AG09309 (cell line): ENCODE measurements at regions not wholly inside any gene's neighbourhood (a gene's known extent, or its start where the extent isn't known, plus 50 kb on each side); places are given as distances from the start of the nearest gene placed in this dataset.

ENCODE experiments used
- DNase-seq: peaks from one replicate; pipeline ENCODE4 v3.0.0-alpha.2; 2010; ENCODE audit warnings: low read depth
- H3K4me3 ChIP-seq: 2 replicates; pipeline ENCODE4 v1.5.1; 2011; ENCODE audit warnings: mild to moderate bottlenecking, low read depth, low read length, moderate library complexity; ENCODE audit not compliant: control insufficient read depth
- TF ChIP-seq, protein P1 (sequence below): IDR thresholded peaks from 2 replicates; pipeline ENCODE4 v1.5.1; 2011; ENCODE audit warnings: mild to moderate bottlenecking, low read depth, low read length, inconsistent platforms; ENCODE audit not compliant: insufficient read depth, control insufficient read depth; ENCODE audit errors: missing control alignments

DNA sequence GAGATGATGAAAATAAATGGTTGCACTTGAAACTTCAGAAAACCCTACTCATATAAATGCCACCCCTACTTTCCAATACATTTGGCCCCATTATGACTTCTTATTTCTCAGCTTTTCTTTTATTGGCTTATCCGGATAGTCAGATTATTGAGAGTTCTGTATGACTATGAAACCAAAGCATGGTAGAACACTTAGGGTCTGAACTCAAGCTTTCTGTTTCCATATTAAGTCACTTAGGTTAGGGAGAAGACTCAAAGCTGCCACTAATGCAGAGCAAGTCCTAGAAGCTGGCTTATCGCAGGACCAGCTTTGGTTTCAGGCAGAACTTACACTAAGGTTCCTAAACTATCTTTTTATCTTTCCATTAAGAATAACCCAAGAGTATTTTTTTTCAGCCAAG lies 229.9 kb upstream of the CPEB2 start:
- TF ChIP-seq, protein P1, sequence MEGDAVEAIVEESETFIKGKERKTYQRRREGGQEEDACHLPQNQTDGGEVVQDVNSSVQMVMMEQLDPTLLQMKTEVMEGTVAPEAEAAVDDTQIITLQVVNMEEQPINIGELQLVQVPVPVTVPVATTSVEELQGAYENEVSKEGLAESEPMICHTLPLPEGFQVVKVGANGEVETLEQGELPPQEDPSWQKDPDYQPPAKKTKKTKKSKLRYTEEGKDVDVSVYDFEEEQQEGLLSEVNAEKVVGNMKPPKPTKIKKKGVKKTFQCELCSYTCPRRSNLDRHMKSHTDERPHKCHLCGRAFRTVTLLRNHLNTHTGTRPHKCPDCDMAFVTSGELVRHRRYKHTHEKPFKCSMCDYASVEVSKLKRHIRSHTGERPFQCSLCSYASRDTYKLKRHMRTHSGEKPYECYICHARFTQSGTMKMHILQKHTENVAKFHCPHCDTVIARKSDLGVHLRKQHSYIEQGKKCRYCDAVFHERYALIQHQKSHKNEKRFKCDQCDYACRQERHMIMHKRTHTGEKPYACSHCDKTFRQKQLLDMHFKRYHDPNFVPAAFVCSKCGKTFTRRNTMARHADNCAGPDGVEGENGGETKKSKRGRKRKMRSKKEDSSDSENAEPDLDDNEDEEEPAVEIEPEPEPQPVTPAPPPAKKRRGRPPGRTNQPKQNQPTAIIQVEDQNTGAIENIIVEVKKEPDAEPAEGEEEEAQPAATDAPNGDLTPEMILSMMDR = no peak
- no peak overlapping the region for H3K4me3 ChIP-seq
- no peak for DNase-seq

DNA sequence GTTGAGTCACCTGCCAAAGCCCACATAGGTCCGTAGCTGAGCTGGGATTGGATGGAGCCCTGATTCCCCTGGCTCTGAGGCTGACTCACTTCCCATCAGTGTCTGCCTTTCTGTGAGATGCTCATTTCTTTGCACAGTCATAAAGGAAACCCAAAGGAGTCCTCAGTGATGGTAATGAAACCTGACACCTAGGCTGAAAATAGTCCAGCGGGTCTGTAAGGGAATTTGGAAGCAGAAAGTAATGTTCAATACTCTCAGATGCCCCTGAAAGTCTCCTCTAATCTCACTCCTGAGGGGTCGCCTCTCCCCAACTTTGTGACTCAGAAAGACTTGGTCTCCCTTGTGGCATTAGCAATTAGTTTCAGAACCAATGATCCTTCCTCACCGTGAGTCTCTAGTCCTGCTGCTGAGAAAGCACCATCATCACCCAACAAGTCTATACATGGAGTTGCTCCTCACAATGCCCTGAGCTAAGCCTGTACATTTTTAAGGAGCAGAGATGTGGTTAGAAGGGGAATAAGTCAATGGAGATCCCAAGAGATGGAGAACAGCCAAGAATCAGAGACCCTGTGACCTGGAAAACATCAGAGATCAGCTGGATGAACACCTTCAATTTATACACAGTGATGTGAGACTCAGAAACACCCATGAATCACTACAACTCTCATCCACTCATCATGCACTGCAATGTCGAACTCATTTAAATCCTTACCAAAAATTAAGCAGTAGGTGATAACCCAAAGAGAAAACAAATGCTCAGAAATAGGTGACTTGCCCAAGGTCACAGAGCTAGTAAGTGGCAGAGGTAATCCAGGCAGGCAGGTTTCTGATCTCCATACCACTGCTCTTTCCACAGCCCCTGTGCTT lies 219.0 kb upstream of the CPEB2 start:
- no peak overlapping the region for H3K4me3 ChIP-seq
- DNase-seq = no peak
- TF ChIP-seq, protein P1 = no peak

DNA sequence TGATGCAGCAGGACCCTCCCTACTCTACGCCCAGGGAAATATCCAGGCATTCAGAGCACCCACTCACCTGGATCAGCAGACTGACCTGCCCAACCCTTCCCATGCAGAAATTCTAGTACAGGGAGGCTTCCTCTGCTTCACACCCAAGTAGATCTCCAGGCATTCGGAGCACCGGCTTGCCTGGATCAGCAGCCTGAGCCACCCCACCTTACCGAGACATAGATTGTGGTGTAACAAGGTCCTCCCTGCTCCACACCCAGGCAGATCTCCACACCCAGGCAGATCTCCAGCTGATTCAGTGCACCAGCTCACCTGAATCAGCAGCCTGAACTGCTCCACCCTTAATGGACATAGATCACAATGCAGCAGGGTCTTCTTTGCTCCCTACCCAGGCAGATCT lies 215.1 kb upstream of the CPEB2 start:
- no peak for DNase-seq
- no peak overlapping the region for H3K4me3 ChIP-seq
- TF ChIP-seq, protein P1 = no peak

DNA sequence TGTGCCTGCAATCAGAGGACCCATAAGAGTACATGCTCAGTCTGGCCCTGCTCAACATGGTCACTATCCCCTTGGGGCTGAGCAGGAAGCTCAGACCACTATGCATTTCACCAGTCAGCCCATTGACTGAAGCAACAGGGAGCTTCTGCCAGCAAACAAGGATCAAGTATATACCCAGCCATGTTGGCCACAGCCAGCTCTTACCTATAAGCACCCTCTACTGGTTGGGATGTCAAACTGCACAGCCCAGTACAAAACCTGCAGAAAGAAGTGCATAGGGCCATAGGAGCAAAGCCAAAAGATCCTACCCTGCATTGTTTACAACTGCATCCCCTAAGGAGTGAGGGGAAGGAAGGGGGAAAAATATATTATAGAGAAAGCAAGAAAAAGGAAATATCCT lies 214.4 kb upstream of the CPEB2 start:
- H3K4me3 ChIP-seq = no peak overlapping the region
- DNase-seq = no peak
- TF ChIP-seq, protein P1 = peak; percentile 54

DNA sequence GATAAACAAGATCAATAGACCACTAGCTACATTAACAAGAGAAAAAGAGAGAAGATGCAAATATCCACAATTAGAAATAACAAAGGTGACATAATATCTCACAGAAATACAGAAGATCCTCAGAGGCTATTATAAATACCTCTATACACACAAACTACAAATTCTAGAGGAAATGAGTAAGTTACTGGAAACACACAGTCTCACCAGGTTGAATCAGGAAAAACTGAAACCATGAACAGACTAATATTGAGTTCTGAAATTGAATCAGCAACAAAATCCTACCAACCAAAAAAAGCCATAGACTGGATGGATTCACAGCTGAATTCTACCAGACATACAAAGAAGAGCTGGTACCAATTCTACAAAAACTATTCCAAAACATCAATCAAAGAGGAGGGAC lies 211.8 kb upstream of the CPEB2 start:
- no peak for DNase-seq
- TF ChIP-seq, protein P1 = no peak
- no peak overlapping the region for H3K4me3 ChIP-seq

DNA sequence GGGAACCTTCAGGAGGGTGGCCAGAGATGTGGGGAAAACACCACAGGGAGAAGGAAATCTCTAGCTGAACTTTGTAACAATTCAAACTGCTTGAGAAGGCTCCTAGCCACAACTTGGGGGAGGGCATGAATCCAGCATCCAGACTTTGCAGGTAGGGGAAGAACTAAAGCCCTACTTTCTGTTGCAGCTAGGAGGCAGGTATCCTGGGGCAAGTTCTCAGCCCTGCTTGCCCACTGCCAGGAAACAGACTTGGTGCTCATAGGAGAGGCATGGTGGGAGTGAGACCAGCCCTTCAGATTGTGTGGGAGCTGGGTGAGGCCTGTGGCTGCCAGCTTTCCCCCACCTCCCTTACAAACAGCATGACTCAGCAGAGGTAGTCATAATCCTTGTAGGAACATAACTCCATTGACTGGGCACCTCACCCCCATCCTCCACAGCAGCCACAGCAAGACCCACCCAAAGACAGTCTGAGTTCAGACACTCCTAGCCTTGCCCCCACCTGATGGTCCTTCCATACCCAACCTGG lies 209.5 kb upstream of the CPEB2 start:
- no peak overlapping the region for H3K4me3 ChIP-seq
- DNase-seq = no peak
- TF ChIP-seq, protein P1 = no peak
